ENCODE measurements at regions not wholly inside any gene's neighbourhood (a gene's known extent, or its start where the extent isn't known, plus 50 kb on each side); places are given as distances from the start of the nearest gene placed in this dataset.

DNA sequence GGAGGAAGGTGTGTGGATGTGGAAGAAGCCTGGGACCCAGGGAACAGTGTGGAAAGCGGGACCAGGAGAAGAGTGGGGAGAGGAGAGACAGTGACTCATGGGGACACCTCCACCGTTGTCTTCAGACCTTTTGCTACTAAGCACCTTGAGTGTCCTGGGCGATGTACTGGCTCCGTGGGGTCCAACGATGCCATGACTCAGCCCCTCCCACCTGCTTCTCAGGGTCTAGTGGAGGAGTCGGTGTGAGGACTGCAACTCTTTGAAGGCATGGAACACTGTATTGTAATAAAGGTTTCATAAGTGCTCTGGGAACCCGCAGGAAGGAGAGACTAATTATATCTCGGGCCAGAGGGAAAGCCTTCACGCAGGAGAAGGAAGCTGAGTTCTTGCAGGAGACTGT lies 166.9 kb upstream of the KL start:
- peaks cover 0 to 15% (median 0%) of the 10 kb centered on the region in 4 donors for H3K4me1 ChIP-seq
- H3K4me3 ChIP-seq = no peak overlapping the region
- no peaks in the 10 kb centered on the region for H3K36me3 ChIP-seq
- TF ChIP-seq, protein P1, sequence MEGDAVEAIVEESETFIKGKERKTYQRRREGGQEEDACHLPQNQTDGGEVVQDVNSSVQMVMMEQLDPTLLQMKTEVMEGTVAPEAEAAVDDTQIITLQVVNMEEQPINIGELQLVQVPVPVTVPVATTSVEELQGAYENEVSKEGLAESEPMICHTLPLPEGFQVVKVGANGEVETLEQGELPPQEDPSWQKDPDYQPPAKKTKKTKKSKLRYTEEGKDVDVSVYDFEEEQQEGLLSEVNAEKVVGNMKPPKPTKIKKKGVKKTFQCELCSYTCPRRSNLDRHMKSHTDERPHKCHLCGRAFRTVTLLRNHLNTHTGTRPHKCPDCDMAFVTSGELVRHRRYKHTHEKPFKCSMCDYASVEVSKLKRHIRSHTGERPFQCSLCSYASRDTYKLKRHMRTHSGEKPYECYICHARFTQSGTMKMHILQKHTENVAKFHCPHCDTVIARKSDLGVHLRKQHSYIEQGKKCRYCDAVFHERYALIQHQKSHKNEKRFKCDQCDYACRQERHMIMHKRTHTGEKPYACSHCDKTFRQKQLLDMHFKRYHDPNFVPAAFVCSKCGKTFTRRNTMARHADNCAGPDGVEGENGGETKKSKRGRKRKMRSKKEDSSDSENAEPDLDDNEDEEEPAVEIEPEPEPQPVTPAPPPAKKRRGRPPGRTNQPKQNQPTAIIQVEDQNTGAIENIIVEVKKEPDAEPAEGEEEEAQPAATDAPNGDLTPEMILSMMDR (IDR thresholded peaks at IDR 0.05) = no peak
- H3K9me3 ChIP-seq = no peaks in the 10 kb centered on the region
- intact Hi-C loops (cut with DNase I; ENCODE audit: low total_unique reads) = no loop called here
- no peak overlapping the region for H3K27ac ChIP-seq
- no peak for DNase-seq
- no peaks in the 10 kb centered on the region for H3K27me3 ChIP-seq

DNA sequence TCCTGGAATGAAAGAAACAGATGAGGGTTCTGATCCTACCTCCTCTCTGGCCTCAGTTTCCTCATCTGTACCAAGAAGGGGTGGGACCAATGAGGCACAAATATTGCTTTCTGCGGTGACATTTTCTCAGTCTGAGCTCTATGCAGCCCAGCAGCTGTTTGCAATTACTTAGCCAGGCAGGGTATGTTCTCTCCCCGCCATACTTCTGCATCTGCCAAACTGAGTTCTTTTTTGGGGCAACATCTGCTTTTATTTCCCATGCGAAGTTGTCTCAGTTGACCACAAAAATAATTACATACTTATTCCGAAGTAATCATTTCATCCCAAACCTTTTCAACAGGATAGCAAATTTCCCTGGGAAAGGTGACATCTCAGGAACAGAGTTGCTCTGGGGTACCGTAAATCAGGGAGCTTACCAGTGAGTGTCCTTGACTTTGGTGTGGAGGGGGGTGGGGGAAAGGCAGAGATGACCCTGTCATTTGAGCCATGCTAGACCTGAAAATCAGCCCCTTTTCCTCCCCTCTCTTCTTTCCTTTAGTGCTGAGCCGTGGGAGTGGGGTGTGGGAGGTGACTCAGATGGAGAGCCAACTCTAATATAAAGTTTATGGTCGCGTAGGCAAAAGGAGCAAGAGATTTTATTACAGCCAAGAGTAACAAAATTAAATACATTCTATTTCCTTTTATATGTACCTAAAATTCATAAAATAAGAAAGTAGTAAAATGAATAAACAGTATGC lies 165.7 kb upstream of the KL start:
- H3K4me1 ChIP-seq = peaks cover 0 to 15% (median 0%) of the 10 kb centered on the region in 4 donors
- no peaks in the 10 kb centered on the region for H3K27me3 ChIP-seq
- H3K9me3 ChIP-seq = no peaks in the 10 kb centered on the region
- no peak overlapping the region for H3K27ac ChIP-seq
- no peak overlapping the region for H3K4me3 ChIP-seq
- TF ChIP-seq, protein P1 (IDR thresholded peaks at IDR 0.05) = no peak
- H3K36me3 ChIP-seq = no peaks in the 10 kb centered on the region
- intact Hi-C loops (cut with DNase I; ENCODE audit: low total_unique reads) = no loop called here
- DNase-seq = no peak

DNA sequence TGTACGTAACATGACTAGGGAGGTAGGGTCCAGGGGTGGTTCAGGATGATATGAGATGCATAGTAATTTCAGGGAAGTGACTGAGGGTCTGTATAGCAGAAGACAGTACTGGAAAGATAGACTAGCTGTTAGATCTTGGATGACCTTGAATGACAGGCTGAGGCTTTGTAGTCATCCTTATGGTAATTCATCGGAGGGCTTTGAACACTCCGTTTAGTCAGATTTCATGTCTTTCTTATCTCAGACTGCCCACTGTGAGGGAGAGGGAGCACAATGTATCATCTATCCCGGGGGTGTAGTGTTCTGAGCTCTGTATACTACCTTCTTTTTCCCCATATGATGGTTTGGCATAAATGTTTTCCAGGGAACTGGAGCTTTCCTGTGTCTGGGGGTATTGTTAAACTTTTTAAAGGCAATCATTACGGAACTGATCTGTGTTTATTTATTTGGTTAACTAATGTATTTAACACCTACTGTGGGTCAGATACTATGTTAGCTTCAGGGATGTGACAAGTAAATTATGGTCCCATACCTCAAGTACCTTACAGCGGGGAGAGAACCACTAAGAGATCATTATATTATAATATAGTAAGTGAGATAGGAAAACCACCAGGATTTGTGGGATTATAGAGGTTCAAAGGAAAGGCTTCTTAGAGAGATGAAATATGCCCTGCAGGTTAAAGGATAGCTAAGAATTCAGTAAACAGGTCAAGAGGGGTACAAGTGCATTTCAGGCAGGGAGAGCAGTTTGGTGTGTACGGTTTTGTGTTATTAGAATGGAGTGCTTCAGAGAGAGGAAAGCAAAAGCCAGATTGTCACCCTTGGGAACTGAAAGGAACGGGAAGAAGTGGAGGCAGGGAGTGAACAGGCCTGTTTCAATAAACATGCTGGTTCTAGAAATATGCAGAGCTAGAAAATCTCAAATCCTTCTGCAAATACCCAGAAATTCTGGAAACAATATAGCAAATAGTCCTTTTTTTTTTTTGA lies 164.8 kb upstream of the KL start:
- Histone ChIP-seq H3K4me1 (peaks cover 0 to 15% (median 0%) of the 10 kb centered on the region in 4 donors), H3K4me3 (no peak overlapping the region), H3K9me3 (no peaks in the 10 kb centered on the region), H3K36me3 (no peaks in the 10 kb centered on the region), H3K27ac (no peak overlapping the region), H3K27me3 (no peaks in the 10 kb centered on the region)
- TF ChIP-seq, protein P1 (IDR thresholded peaks at IDR 0.05) = no peak
- intact Hi-C loops (cut with DNase I; ENCODE audit: low total_unique reads) = no loop called here
- no peak for DNase-seq

DNA sequence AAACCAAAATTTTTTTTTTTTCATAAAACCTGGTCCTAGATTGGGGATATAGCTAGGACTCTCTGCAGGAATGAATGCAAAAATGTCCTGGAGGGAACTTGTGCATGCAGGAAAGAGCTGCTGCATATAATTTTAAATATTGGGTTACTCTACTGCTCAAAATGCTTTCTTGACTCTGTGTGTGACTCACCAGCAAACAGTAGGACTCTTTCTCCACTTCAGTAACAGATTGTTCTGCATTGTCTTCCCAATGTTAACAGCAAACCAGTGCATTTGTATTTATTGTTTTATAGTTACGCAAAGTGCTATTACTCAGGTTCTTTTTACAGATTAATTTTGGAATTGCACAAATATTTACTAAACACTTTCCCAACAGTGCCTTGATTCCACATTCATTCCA lies 163.7 kb upstream of the KL start:
- Histone ChIP-seq H3K27me3 (no peaks in the 10 kb centered on the region), H3K27ac (no peak overlapping the region), H3K9me3 (no peaks in the 10 kb centered on the region), H3K36me3 (no peaks in the 10 kb centered on the region), H3K4me1 (peaks cover 0 to 15% (median 0%) of the 10 kb centered on the region in 4 donors), H3K4me3 (no peak overlapping the region)
- intact Hi-C loops (cut with DNase I; ENCODE audit: low total_unique reads) = no loop called here
- DNase-seq = no peak
- TF ChIP-seq, protein P1 (IDR thresholded peaks at IDR 0.05) = no peak

DNA sequence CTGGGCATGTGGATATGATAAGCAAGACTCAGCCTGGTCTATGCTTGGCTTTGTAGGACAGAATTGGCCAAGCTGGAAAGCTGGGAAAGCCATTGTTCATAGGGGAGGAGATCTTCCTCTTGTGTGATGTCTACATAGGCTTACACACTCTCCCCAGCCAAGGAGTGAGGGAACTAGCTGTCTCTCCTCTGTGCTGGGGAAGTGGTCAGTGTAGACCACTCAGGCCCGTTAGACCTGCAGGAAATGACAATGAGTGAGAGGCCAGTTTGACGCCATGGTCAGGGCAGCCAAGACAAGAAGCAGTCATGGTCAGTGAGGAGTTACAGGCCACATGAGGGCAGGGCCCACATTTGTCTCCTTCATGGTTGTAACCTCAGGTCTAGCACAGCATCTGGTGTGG lies 159.1 kb upstream of the KL start:
- Histone ChIP-seq H3K4me3 (no peak overlapping the region), H3K9me3 (peaks cover 0 to 13% (median 10%) of the 10 kb centered on the region in 3 donors), H3K27ac (no peak overlapping the region), H3K4me1 (no peaks in the 10 kb centered on the region), H3K36me3 (peaks cover 0 to 5% (median 4%) of the 10 kb centered on the region in 3 donors), H3K27me3 (no peaks in the 10 kb centered on the region)
- intact Hi-C loops (cut with DNase I; ENCODE audit: low total_unique reads) = no loop called here
- DNase-seq = no peak
- TF ChIP-seq, protein P1 (IDR thresholded peaks at IDR 0.05) = no peak
